Spleen (tissue), 7 donors: ENCODE measurements at regions not wholly inside any gene's neighbourhood (a gene's known extent, or its start where the extent isn't known, plus 50 kb on each side); places are given as distances from the start of the nearest gene placed in this dataset.

Source experiments
- CTCF ChIP-seq, 11 experiments: fragments of 200-600 bp in 7 of 11; fragments of 450-650 bp in 4 of 11; sonication (generic) in 4 of 11; IDR thresholded peaks in 8 of 11; conservative IDR thresholded peaks in 3 of 11; 1 replicate in 7 of 11; 2 replicates in 4 of 11; pipeline versions ENCODE4 v1.4.0 to v1.8.0; 2016 to 2021; ENCODE audit warnings: antibody characterized with exemption in 11 of 11, inconsistent platforms in 4 of 11, mild to moderate bottlenecking in 1 of 11
- POLR2A ChIP-seq, 3 donors: fragments of 450-650 bp; IDR thresholded peaks; one replicate each; pipeline ENCODE4 v1.5.1; 2017; ENCODE audit warnings: antibody characterized with exemption in 3 of 3, mild to moderate bottlenecking in 1 of 3
- POLR2AphosphoS5 ChIP-seq, 3 donors: sonication (generic); formaldehyde crosslinking; IDR thresholded peaks; one replicate each; pipeline ENCODE4 v1.5.1; 2017; ENCODE audit warnings: antibody characterized with exemption in 3 of 3
- donor health status: DM: no; HTN: no; CAD: no; lungs with moderate emphysema.
- donor health status: DM: no; HTN: no; CAD: no.
- donor health status: DM: no; HTN: no; CAD: no.

DNA sequence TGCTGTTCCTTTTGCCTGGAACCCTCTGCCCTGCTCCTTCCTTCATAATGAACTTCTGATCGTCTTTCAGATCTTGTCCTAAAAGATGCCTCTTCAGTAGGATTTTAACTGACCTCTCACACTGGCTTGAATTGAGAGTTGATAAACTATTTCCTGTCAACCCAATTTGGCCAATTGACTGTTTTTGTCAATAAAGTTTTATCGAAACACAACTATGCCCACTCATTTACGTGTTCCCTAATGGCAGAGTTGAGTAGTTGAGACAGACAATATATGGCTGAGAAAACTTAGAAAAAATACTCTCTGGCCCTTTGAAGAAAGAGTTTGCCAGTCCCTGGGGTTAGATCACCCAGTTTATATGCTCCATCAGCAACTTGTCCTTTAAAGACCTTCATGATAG is 171.7 kb upstream of the TBX3 start:
- TF ChIP-seq CTCF (IDR thresholded peaks at IDR 0.05 in 8 of 11, conservative IDR thresholded peaks at IDR 0.05 in 3 of 11) (no peak), POLR2A (IDR thresholded peaks at IDR 0.05) (no peak), POLR2AphosphoS5 (IDR thresholded peaks at IDR 0.05) (no peak)
